ENCODE measurements at regions not wholly inside any gene's neighbourhood (a gene's known extent, or its start where the extent isn't known, plus 50 kb on each side); places are given as distances from the start of the nearest gene placed in this dataset.

DNA sequence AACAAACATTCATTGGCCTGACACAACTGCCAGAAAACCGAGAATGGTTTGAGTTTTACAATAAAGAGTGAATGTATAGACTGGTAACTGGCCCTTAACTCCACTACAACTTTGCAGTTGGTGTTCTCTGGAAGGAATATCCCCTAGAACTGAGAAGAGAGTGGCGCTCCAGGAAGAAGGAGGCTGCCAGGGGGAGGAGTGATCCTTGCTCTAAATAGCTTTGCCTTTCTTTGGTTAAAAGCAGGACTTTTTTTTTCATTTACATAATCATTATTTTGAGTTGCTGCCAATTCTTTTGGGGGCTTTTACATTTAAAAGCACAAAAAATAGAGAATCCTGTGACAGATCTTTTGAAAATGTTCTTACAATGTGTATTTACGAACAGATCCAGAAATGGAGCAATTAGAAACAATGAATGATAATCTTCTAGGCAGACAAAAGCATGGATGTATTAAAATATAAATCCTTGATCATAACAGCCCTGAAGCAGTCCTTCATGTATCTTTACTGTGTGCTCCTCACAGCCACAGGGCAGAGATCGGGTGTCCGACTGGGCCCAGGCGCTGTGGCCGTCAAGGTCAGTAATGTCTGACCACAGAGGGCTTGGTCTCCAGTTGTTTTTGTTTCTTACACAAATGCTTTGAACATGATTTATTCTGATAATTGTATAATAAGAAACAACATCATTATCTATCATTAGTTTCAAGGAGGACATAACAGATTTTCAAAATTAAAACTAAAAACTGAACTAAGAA, 612.2 kb downstream of the HDGFL1 start (continued):
- TF ChIP-seq ZNF175 (tag by site-specific recombination; IDR thresholded peaks at IDR 0.05) (no peak), ZNF138 (tag by site-specific recombination; IDR thresholded peaks at IDR 0.05; ENCODE audit: borderline replicate concordance) (no peak), ZNF426 (tag by site-specific recombination; IDR thresholded peaks at IDR 0.05) (no peak), ZFHX2 (tag by site-specific recombination; conservative IDR thresholded peaks at IDR 0.05) (no peak), IKZF3 (tag by site-specific recombination; IDR thresholded peaks at IDR 0.05) (no peak)
- TF ChIP-seq, protein P1, sequence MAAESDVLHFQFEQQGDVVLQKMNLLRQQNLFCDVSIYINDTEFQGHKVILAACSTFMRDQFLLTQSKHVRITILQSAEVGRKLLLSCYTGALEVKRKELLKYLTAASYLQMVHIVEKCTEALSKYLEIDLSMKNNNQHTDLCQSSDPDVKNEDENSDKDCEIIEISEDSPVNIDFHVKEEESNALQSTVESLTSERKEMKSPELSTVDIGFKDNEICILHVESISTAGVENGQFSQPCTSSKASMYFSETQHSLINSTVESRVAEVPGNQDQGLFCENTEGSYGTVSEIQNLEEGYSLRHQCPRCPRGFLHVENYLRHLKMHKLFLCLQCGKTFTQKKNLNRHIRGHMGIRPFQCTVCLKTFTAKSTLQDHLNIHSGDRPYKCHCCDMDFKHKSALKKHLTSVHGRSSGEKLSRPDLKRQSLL (tag by site-specific recombination; IDR thresholded peaks at IDR 0.05), result no peak

DNA sequence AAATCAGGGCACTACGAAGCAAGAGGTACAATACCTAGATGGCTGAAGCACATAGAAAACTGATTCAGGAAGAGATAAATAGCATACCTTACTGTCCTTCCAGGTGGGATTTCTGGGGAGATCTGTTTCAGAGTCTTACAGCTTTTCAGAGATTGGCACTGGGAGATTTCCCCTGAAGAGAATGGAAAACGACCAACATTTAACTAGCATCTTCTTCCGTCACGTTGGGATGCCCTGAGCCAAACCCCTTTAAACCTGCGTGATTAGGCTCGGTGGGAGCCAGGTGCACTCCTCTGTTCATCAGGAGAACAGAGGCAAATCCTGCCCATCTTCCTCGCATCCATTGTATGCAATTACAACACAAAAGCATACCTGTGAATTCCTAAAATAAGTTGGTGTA, 614.5 kb downstream of the HDGFL1 start:
- TF ChIP-seq ZNF211 (tag by site-specific recombination; IDR thresholded peaks at IDR 0.05; ENCODE audit: low read depth), result no peak
- TF ChIP-seq KLF9 (tag by site-specific recombination; IDR thresholded peaks at IDR 0.05; ENCODE audit: low read depth), result no peak
- no peak for TF ChIP-seq ZNF112 (tag by site-specific recombination; IDR thresholded peaks at IDR 0.05)
- TF ChIP-seq ZNF24 (tag by site-specific recombination; IDR thresholded peaks at IDR 0.05), result no peak
- no peak for TF ChIP-seq SP7 (tag by site-specific recombination; IDR thresholded peaks at IDR 0.05)
- no peak for TF ChIP-seq ZNF16 (tag by site-specific recombination; IDR thresholded peaks at IDR 0.05; ENCODE audit: low read depth)
- TF ChIP-seq, protein P2, sequence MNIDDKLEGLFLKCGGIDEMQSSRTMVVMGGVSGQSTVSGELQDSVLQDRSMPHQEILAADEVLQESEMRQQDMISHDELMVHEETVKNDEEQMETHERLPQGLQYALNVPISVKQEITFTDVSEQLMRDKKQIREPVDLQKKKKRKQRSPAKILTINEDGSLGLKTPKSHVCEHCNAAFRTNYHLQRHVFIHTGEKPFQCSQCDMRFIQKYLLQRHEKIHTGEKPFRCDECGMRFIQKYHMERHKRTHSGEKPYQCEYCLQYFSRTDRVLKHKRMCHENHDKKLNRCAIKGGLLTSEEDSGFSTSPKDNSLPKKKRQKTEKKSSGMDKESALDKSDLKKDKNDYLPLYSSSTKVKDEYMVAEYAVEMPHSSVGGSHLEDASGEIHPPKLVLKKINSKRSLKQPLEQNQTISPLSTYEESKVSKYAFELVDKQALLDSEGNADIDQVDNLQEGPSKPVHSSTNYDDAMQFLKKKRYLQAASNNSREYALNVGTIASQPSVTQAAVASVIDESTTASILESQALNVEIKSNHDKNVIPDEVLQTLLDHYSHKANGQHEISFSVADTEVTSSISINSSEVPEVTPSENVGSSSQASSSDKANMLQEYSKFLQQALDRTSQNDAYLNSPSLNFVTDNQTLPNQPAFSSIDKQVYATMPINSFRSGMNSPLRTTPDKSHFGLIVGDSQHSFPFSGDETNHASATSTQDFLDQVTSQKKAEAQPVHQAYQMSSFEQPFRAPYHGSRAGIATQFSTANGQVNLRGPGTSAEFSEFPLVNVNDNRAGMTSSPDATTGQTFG (tag by site-specific recombination; IDR thresholded peaks at IDR 0.05; ENCODE audit: borderline replicate concordance), result no peak
- TF ChIP-seq ZSCAN16 (tag by site-specific recombination; IDR thresholded peaks at IDR 0.05), result no peak
- TF ChIP-seq, protein P3, sequence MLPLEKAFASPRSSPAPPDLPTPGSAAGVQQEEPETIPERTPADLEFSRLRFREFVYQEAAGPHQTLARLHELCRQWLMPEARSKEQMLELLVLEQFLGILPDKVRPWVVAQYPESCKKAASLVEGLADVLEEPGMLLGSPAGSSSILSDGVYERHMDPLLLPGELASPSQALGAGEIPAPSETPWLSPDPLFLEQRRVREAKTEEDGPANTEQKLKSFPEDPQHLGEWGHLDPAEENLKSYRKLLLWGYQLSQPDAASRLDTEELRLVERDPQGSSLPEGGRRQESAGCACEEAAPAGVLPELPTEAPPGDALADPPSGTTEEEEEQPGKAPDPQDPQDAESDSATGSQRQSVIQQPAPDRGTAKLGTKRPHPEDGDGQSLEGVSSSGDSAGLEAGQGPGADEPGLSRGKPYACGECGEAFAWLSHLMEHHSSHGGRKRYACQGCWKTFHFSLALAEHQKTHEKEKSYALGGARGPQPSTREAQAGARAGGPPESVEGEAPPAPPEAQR (tag by site-specific recombination; IDR thresholded peaks at IDR 0.05), result no peak
- TF ChIP-seq KLF7 (tag by site-specific recombination; IDR thresholded peaks at IDR 0.05; ENCODE audit: borderline replicate concordance), result no peak
- TF ChIP-seq ZNF623 (tag by site-specific recombination; IDR thresholded peaks at IDR 0.05), result no peak
- no peak for TF ChIP-seq ZNF394 (tag by site-specific recombination; IDR thresholded peaks at IDR 0.05; ENCODE audit: borderline replicate concordance)
- Histone ChIP-seq H3K4me3 (ENCODE audit: low read depth, low read length) (no peak overlapping the region), H3K36me3 (ENCODE audit: control insufficient read depth in 2 of 2, insufficient read depth in 1 of 2, low read length in 2 of 2) (no peaks in the 10 kb centered on the region), H3K27ac (ENCODE audit: extremely low read depth, low read depth, low read length) (no peak overlapping the region), H3K4me1 (ENCODE audit: control insufficient read depth, insufficient read depth, low read length) (peaks cover 3% of the 10 kb centered on the region; the same call in 1 of the 2 replicates), H3K9me3 (ENCODE audit: control insufficient read depth, insufficient read depth, low read depth, low read length) (no peaks in the 10 kb centered on the region)
- CTCF ChIA-PET, result no interaction called here
- POLR2A ChIA-PET, result no interaction called here

DNA sequence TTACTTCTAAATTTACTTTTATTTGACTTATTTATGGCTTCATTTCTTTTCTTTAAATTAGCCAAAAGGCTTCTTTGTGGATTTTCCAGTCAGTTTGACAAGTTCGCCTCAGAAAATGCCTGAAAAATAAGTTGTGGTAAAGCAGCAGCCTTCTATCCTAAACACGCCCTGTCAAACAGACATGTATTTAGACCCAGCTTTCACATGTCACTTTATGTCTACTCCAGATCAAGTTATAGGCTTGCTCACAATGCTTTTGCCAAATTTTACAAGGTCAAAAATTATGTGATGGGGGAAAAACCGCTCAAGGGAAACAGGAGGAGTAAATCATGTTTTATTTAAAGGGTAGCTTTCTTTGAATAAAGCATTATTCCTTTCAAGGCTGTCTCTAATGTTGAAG, 615.0 kb downstream of the HDGFL1 start:
- CTCF ChIA-PET, result no interaction called here
- no peaks in the 10 kb centered on the region for H3K9me3 ChIP-seq (ENCODE audit: control insufficient read depth, insufficient read depth, low read depth, low read length)
- peaks cover 3% of the 10 kb centered on the region; the same call in 1 of the 2 replicates for H3K4me1 ChIP-seq (ENCODE audit: control insufficient read depth, insufficient read depth, low read length)
- POLR2A ChIA-PET, result no interaction called here
- TF ChIP-seq SCRT2 (tag by site-specific recombination; IDR thresholded peaks at IDR 0.05) (no peak), TRIM28 (IDR thresholded peaks at IDR 0.05; ENCODE audit: borderline replicate concordance, low read length) (no peak), ZBTB1 (tag by site-specific recombination; IDR thresholded peaks at IDR 0.05) (no peak), ZIC2 (tag by site-specific recombination; IDR thresholded peaks at IDR 0.05) (no peak), ZNF274 (IDR thresholded peaks at IDR 0.05; ENCODE audit: low read length) (no peak), ZNF274 (tag by site-specific recombination; IDR thresholded peaks at IDR 0.05; ENCODE audit: borderline replicate concordance) (no peak), ZNF211 (tag by site-specific recombination; IDR thresholded peaks at IDR 0.05; ENCODE audit: low read depth) (no peak), ZNF558 (tag by site-specific recombination; IDR thresholded peaks at IDR 0.05) (no peak)
- TF ChIP-seq, protein P4, sequence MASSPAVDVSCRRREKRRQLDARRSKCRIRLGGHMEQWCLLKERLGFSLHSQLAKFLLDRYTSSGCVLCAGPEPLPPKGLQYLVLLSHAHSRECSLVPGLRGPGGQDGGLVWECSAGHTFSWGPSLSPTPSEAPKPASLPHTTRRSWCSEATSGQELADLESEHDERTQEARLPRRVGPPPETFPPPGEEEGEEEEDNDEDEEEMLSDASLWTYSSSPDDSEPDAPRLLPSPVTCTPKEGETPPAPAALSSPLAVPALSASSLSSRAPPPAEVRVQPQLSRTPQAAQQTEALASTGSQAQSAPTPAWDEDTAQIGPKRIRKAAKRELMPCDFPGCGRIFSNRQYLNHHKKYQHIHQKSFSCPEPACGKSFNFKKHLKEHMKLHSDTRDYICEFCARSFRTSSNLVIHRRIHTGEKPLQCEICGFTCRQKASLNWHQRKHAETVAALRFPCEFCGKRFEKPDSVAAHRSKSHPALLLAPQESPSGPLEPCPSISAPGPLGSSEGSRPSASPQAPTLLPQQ (tag by site-specific recombination; IDR thresholded peaks at IDR 0.05), result no peak
- no peak overlapping the region for H3K4me3 ChIP-seq (ENCODE audit: low read depth, low read length)
- no peaks in the 10 kb centered on the region for H3K36me3 ChIP-seq (ENCODE audit: control insufficient read depth in 2 of 2, insufficient read depth in 1 of 2, low read length in 2 of 2)
- H3K27ac ChIP-seq (ENCODE audit: extremely low read depth, low read depth, low read length), result no peak overlapping the region
